Pancreas (tissue), 10 donors: ENCODE measurements at regions not wholly inside any gene's neighbourhood (a gene's known extent, or its start where the extent isn't known, plus 50 kb on each side); places are given as distances from the start of the nearest gene placed in this dataset.

ENCODE experiments used
- ATAC-seq, 4 donors: fragments of 200-7000 bp; cut with Tn5 transposase; one replicate each; pipeline versions ENCODE4 v1.8.0 to v1.9.1; 2020; ENCODE audit warnings: mild to moderate bottlenecking in 4 of 4, moderate library complexity in 4 of 4
- DNase-seq, 6 donors: peaks; one replicate each; pipeline ENCODE4 v3.0.0-alpha.2; 2020
- FAIRE-seq: peaks from 2 replicates; lab custom pipeline; 2012; peaks lifted over from hg19 to GRCh38; lab: Jason Lieb, UNC
- H3K27ac ChIP-seq, 4 donors: fragments of 200-600 bp; sonication (generic); 1 replicate in 3 of 4; 2 replicates in 1 of 4; pipeline versions ENCODE4 v1.5.0 to v1.8.0; 2020
- H3K27me3 ChIP-seq, 4 donors: fragments of 200-600 bp; one replicate each; pipeline ENCODE4 v1.8.0; 2021
- H3K36me3 ChIP-seq, 3 donors: fragments of 200-600 bp; sonication (generic) in 1 of 3; one replicate each; pipeline versions ENCODE4 v1.5.0 to v1.8.0; 2020 to 2021
- H3K4me1 ChIP-seq, 3 donors: fragments of 200-600 bp; one replicate each; pipeline ENCODE4 v1.8.0; 2021
- H3K4me3 ChIP-seq, 4 donors: fragments of 200-600 bp; sonication (generic) in 2 of 4; one replicate each; pipeline versions ENCODE4 v1.5.0 to v1.8.0; 2020 to 2021
- H3K9me3 ChIP-seq, 4 donors: fragments of 200-600 bp; one replicate each; pipeline ENCODE4 v1.8.0; 2021
- WGBS, 2 donors: extraction: QIAGEN DNeasy Blood & Tissue Kit; methylation state at CpG; one replicate each; pipeline ENCODE4 v1.1.7; 2013; 5-methylcytosine and 5-hydroxymethylcytosine counted together
- intact Hi-C, 3 donors: fragments of 100-400 bp; cut with DNase I; formaldehyde crosslinking; loops; one replicate each; pipeline versions ENCODE4 v1.11.1 to v1.14.2; 2022
- TF ChIP-seq, protein P1 (sequence below), 4 donors: fragments of 200-600 bp; sonication (generic) in 3 of 4; IDR thresholded peaks; one replicate each; pipeline versions ENCODE4 v1.5.0 to v1.8.0; 2021; ENCODE audit warnings: antibody characterized with exemption in 4 of 4
- donor health status: healthy with polysubstance abuse.
- donor health status: DM: no; HTN: no; CAD: no; lungs with moderate emphysema.
- donor health status: DM: no; HTN: no; CAD: no.
- donor health status: control.
- donor health status: control.
- donor health status: Bipolar disorder and iron deficiency.
- donor health status: DM: yes; HTN: yes; CAD: no.
- donor health status: DM: no; HTN: no; CAD: no.
- donor health status: DM: no; HTN: no; CAD: no.
- donor health status: DM: yes; HTN: yes; CAD: no.

GRCh38 chr2:19646987-19647386 is 254.8 kb downstream of the TTC32 start:
- WGBS, 2 donors, result 33 to 35% methylated on average over 1 of the region's 1 CpG
- intact Hi-C loops, result no loop called here

GRCh38 chr2:19644763-19645162 is 257.0 kb downstream of the TTC32 start:
- FAIRE-seq (no peak), ATAC-seq (no peak), DNase-seq (no peak)
- TF ChIP-seq, protein P1, sequence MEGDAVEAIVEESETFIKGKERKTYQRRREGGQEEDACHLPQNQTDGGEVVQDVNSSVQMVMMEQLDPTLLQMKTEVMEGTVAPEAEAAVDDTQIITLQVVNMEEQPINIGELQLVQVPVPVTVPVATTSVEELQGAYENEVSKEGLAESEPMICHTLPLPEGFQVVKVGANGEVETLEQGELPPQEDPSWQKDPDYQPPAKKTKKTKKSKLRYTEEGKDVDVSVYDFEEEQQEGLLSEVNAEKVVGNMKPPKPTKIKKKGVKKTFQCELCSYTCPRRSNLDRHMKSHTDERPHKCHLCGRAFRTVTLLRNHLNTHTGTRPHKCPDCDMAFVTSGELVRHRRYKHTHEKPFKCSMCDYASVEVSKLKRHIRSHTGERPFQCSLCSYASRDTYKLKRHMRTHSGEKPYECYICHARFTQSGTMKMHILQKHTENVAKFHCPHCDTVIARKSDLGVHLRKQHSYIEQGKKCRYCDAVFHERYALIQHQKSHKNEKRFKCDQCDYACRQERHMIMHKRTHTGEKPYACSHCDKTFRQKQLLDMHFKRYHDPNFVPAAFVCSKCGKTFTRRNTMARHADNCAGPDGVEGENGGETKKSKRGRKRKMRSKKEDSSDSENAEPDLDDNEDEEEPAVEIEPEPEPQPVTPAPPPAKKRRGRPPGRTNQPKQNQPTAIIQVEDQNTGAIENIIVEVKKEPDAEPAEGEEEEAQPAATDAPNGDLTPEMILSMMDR (IDR thresholded peaks at IDR 0.05), result no peak
- 69 to 74% methylated on average over 3 of the region's 3 CpGs for WGBS, 2 donors
- Histone ChIP-seq H3K9me3 (no peaks in the 10 kb centered on the region), H3K4me1 (no peaks in the 10 kb centered on the region), H3K4me3 (no peak overlapping the region), H3K27me3 (no peaks in the 10 kb centered on the region), H3K27ac (no peak overlapping the region), H3K36me3 (no peaks in the 10 kb centered on the region)
- intact Hi-C loops, result no loop called here

More at GRCh38 chr2:19646987-19647386, 254.8 kb downstream of the TTC32 start:
- Histone ChIP-seq H3K27ac (no peak overlapping the region), H3K4me1 (no peaks in the 10 kb centered on the region), H3K4me3 (no peak overlapping the region), H3K9me3 (no peaks in the 10 kb centered on the region), H3K27me3 (no peaks in the 10 kb centered on the region), H3K36me3 (no peaks in the 10 kb centered on the region)
- TF ChIP-seq, protein P1 (IDR thresholded peaks at IDR 0.05), result no peak
- DNase-seq (no peak), ATAC-seq (no peak), FAIRE-seq (no peak)

GRCh38 chr2:19643117-19643518 is 258.7 kb downstream of the TTC32 start:
- ATAC-seq (no peak), DNase-seq (no peak), FAIRE-seq (no peak)
- no peaks in the 10 kb centered on the region for H3K9me3 ChIP-seq
- H3K4me3 ChIP-seq, result no peak overlapping the region
- no peaks in the 10 kb centered on the region for H3K4me1 ChIP-seq
- TF ChIP-seq, protein P1 (IDR thresholded peaks at IDR 0.05), result no peak
- H3K27ac ChIP-seq, result no peak overlapping the region
- H3K27me3 ChIP-seq, result no peaks in the 10 kb centered on the region
- no peaks in the 10 kb centered on the region for H3K36me3 ChIP-seq
- 77 to 78% methylated on average over 3 of the region's 3 CpGs for WGBS, 2 donors
- intact Hi-C loops, result no loop called here

GRCh38 chr2:19642501-19642900 is 259.3 kb downstream of the TTC32 start:
- H3K27me3 ChIP-seq, result no peaks in the 10 kb centered on the region
- ATAC-seq (no peak), DNase-seq (no peak), FAIRE-seq (no peak)
- WGBS, 2 donors, result 74 to 79% methylated on average over 3 of the region's 3 CpGs
- no peak overlapping the region for H3K4me3 ChIP-seq
- no peaks in the 10 kb centered on the region for H3K9me3 ChIP-seq
- no peak overlapping the region for H3K27ac ChIP-seq
- intact Hi-C loops, result no loop called here
- H3K4me1 ChIP-seq, result no peaks in the 10 kb centered on the region
- TF ChIP-seq, protein P1 (IDR thresholded peaks at IDR 0.05), result no peak
- H3K36me3 ChIP-seq, result no peaks in the 10 kb centered on the region

DNA sequence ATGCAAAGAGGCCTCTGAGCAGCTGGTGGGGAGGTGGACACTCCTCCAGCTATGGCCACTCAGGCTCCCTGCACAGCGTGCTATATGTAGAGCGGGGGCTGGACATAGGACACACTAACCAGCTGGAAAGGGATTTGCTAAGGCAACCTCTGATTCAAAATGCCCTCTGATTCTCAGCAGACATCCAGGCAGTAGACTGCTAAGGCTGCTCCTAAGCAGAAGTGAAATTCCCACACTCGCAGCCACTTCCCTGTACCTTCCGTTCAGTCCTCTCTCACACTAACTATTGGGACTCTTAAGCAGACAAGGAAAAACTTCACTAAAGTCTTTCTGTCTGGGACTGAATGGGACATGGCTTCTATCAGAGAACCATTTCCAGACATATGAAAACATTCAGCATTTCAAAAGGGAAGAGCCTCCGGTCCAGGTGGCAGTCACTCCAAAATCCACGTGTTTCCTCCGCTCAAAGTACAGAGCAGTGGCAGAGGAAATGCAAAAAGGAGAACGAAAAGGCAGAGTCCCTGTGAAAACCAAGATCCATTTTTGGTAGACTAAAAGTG is 265.8 kb downstream of the TTC32 start:
- Histone ChIP-seq H3K27ac (no peak overlapping the region), H3K36me3 (no peaks in the 10 kb centered on the region), H3K4me1 (no peaks in the 10 kb centered on the region), H3K27me3 (no peaks in the 10 kb centered on the region), H3K9me3 (no peaks in the 10 kb centered on the region), H3K4me3 (no peak overlapping the region)
- DNase-seq, result no peak
- WGBS, 2 donors, result 83 to 90% methylated on average over 8 of the region's 8 CpGs
- TF ChIP-seq, protein P1 (IDR thresholded peaks at IDR 0.05), result no peak
- intact Hi-C loops, result no loop called here
- no peak for ATAC-seq
- FAIRE-seq, result no peak
